H1 (cell line): ENCODE measurements at regions not wholly inside any gene's neighbourhood (a gene's known extent, or its start where the extent isn't known, plus 50 kb on each side); places are given as distances from the start of the nearest gene placed in this dataset.

Source experiments
- CTCF ChIA-PET: fragments of 300-600 bp; sonication (Branson Sonifier 250); formaldehyde crosslinking; loops from one replicate; lab custom pipeline; 2021; ENCODE audit not compliant: partially characterized antibody; lab: Charles Lee
- POLR2A ChIA-PET: fragments of 300-600 bp; sonication (Branson Sonifier 250); formaldehyde crosslinking; loops from one replicate; lab custom pipeline; 2021; ENCODE audit warnings: inconsistent platforms; ENCODE audit not compliant: partially characterized antibody; lab: Charles Lee
- DNase-seq, 2 experiments: peaks; one replicate each; pipeline versions ENCODE4 v3.0.0 to v3.0.0-alpha.2; 2010 to 2022; ENCODE audit warnings: low spot score in 2 of 2, low read depth in 1 of 2, mixed read lengths in 1 of 2
- FAIRE-seq: peaks from 2 replicates; lab custom pipeline; 2011; peaks lifted over from hg19 to GRCh38; lab: Jason Lieb, UNC
- H2AFZ ChIP-seq: 2 replicates; pipeline ENCODE4 v1.8.1; 2012; ENCODE audit warnings: low read length, inconsistent platforms
- H2AK5ac ChIP-seq: 2 replicates; pipeline ENCODE4 v1.6.1; 2013; ENCODE audit warnings: low read depth, low read length
- H2BK120ac ChIP-seq: replicated peaks from 2 replicates; pipeline ENCODE3; 2013; ENCODE audit warnings: low read depth, low read length, inconsistent platforms
- H2BK12ac ChIP-seq: 2 replicates; pipeline ENCODE4 v1.6.1; 2013; ENCODE audit warnings: low read depth, low read length
- H2BK15ac ChIP-seq: 2 replicates; pipeline ENCODE4 v1.6.1; 2013; ENCODE audit warnings: low read length
- H2BK20ac ChIP-seq: 2 replicates; pipeline ENCODE4 v1.6.1; 2013; ENCODE audit warnings: low read length
- H2BK5ac ChIP-seq: 2 replicates; pipeline ENCODE4 v1.6.1; 2013; ENCODE audit warnings: low read depth, low read length
- H3K14ac ChIP-seq: 2 replicates; pipeline ENCODE4 v1.6.1; 2013; ENCODE audit warnings: inconsistent platforms; ENCODE audit not compliant: insufficient read length
- H3K18ac ChIP-seq: 2 replicates; pipeline ENCODE4 v1.6.1; 2013; ENCODE audit warnings: low read length; ENCODE audit errors: extremely low read depth
- H3K23ac ChIP-seq: 2 replicates; pipeline ENCODE4 v1.6.1; 2013; ENCODE audit warnings: inconsistent platforms; ENCODE audit not compliant: insufficient read length
- H3K23me2 ChIP-seq: 2 replicates; pipeline ENCODE4 v1.6.1; 2013; ENCODE audit warnings: low read depth, low read length
- H3K27ac ChIP-seq: 2 replicates; pipeline ENCODE4 v1.6.1; 2011; ENCODE audit warnings: low read depth, low read length, inconsistent platforms
- H3K27me3 ChIP-seq, 4 experiments: replicated peaks in 1 of 4; 1 replicate in 1 of 4; 2 replicates in 3 of 4; pipeline versions ENCODE4 v1.6.1 to v1.8.1; 2011 to 2013; ENCODE audit warnings: low read length in 3 of 4, mild to moderate bottlenecking in 3 of 4, inconsistent platforms in 2 of 4, mixed read lengths in 2 of 4, moderate library complexity in 1 of 4; ENCODE audit not compliant: control insufficient read depth in 3 of 4, insufficient read depth in 3 of 4; ENCODE audit errors: extremely low read depth in 1 of 4
- H3K36me3 ChIP-seq, 4 experiments: 2 replicates each; pipeline versions ENCODE4 v1.6.1 to v1.8.1; 2011 to 2013; ENCODE audit warnings: mild to moderate bottlenecking in 4 of 4, low read length in 3 of 4, moderate library complexity in 2 of 4, control low read depth in 1 of 4, inconsistent platforms in 1 of 4; ENCODE audit not compliant: insufficient read depth in 4 of 4, control insufficient read depth in 2 of 4
- H3K4ac ChIP-seq: replicated peaks from 2 replicates; pipeline ENCODE3; 2013; ENCODE audit warnings: low read length, low read depth, mixed read lengths, inconsistent platforms; ENCODE audit not compliant: insufficient read length
- H3K4me1 ChIP-seq, 4 experiments: replicated peaks in 1 of 4; 1 replicate in 1 of 4; 2 replicates in 3 of 4; pipeline versions ENCODE4 v1.6.1 to v1.8.1; 2011 to 2013; ENCODE audit warnings: low read length in 3 of 4, inconsistent platforms in 2 of 4, mixed read lengths in 1 of 4; ENCODE audit not compliant: insufficient read depth in 4 of 4, control insufficient read depth in 3 of 4
- H3K4me2 ChIP-seq, 2 experiments: 2 replicates each; pipeline versions ENCODE4 v1.6.1 to v1.8.1; 2011 to 2013; ENCODE audit warnings: low read depth in 2 of 2, low read length in 2 of 2, control low read depth in 1 of 2, inconsistent platforms in 1 of 2, mild to moderate bottlenecking in 1 of 2; ENCODE audit not compliant: insufficient read depth in 1 of 2
- H3K4me3 ChIP-seq, 4 experiments: fragments of 200-600, 300-600 bp in 1 of 4; sonication (generic), shearing (Covaris generic), sonication (Bioruptor Twin) in 1 of 4; 2 replicates each; pipeline versions ENCODE4 v1.5.1 to v1.8.1; 2011 to 2016; ENCODE audit warnings: low read length in 4 of 4, low read depth in 3 of 4, control low read depth in 2 of 4, inconsistent platforms in 2 of 4, mild to moderate bottlenecking in 2 of 4, mixed read lengths in 1 of 4, moderate library complexity in 1 of 4; ENCODE audit not compliant: insufficient read depth in 2 of 4; ENCODE audit errors: extremely low read depth in 1 of 4
- H3K56ac ChIP-seq: replicated peaks from 2 replicates; pipeline ENCODE3; 2013; ENCODE audit warnings: low read depth, mild to moderate bottlenecking, mixed read lengths, low read length, inconsistent platforms; ENCODE audit not compliant: insufficient read length
- H3K79me1 ChIP-seq: 2 replicates; pipeline ENCODE4 v1.6.1; 2013; ENCODE audit warnings: low read depth, low read length, control low read depth
- H3K79me2 ChIP-seq, 2 experiments: 2 replicates each; pipeline versions ENCODE4 v1.6.1 to v1.8.1; 2012 to 2013; ENCODE audit warnings: low read length in 2 of 2, mild to moderate bottlenecking in 2 of 2, inconsistent platforms in 1 of 2; ENCODE audit not compliant: insufficient read depth in 2 of 2, control insufficient read depth in 1 of 2
- H3K9ac ChIP-seq, 4 experiments: replicated peaks in 1 of 4; 1 replicate in 1 of 4; 2 replicates in 3 of 4; pipeline versions ENCODE4 v1.6.1 to v1.8.1; 2011 to 2013; ENCODE audit warnings: low read depth in 3 of 4, low read length in 3 of 4, control low read depth in 2 of 4, mild to moderate bottlenecking in 2 of 4, moderate library complexity in 2 of 4, inconsistent platforms in 1 of 4; ENCODE audit errors: extremely low read depth in 1 of 4
- H3K9me3 ChIP-seq, 2 experiments: 2 replicates each; pipeline versions ENCODE4 v1.6.1 to v1.8.1; 2012 to 2013; ENCODE audit warnings: mild to moderate bottlenecking in 2 of 2, moderate library complexity in 2 of 2, control low read depth in 1 of 2, inconsistent platforms in 1 of 2, low read depth in 1 of 2, low read length in 1 of 2, mixed read lengths in 1 of 2; ENCODE audit not compliant: insufficient read depth in 2 of 2
- H4K20me1 ChIP-seq, 2 experiments: replicated peaks in 1 of 2; 2 replicates each; pipeline versions ENCODE3 to v1.8.1; 2011 to 2013; ENCODE audit warnings: inconsistent platforms in 2 of 2, low read length in 2 of 2, mild to moderate bottlenecking in 1 of 2; ENCODE audit not compliant: insufficient read depth in 2 of 2, control insufficient read depth in 1 of 2
- H4K5ac ChIP-seq: 2 replicates; pipeline ENCODE4 v1.6.1; 2013; ENCODE audit warnings: low read length, low read depth, mixed read lengths, inconsistent platforms; ENCODE audit not compliant: insufficient read length
- H4K8ac ChIP-seq: 2 replicates; pipeline ENCODE4 v1.8.0; 2013; ENCODE audit warnings: mild to moderate bottlenecking, moderate library complexity, low read length, inconsistent platforms; ENCODE audit not compliant: insufficient read depth; ENCODE audit errors: extremely low read depth
- H4K91ac ChIP-seq: replicated peaks from 2 replicates; pipeline ENCODE3; 2013; ENCODE audit warnings: low read length, mixed read lengths, inconsistent platforms; ENCODE audit not compliant: insufficient read length
- CREB1 ChIP-seq: IDR thresholded peaks from 2 replicates; pipeline ENCODE4 v1.6.1; 2012; ENCODE audit warnings: inconsistent platforms
- EGR1 ChIP-seq: IDR thresholded peaks from 2 replicates; pipeline ENCODE4 v1.6.1; 2011; ENCODE audit warnings: low read depth, low read length, borderline replicate concordance
- JUN ChIP-seq: IDR thresholded peaks from 2 replicates; pipeline ENCODE4 v1.6.1; 2011; ENCODE audit warnings: low read depth, mild to moderate bottlenecking, improper control_type of control experiment, low read length
- MAX ChIP-seq: IDR thresholded peaks from 2 replicates; pipeline ENCODE4 v1.6.1; 2012; ENCODE audit warnings: inconsistent platforms
- SUZ12 ChIP-seq: fragments of 200-600 bp; sonication (generic); IDR thresholded peaks from 2 replicates; pipeline ENCODE4 v1.6.1; 2012; ENCODE audit warnings: mild to moderate bottlenecking, inconsistent platforms, low read length, moderate library complexity, mixed read lengths
- TBP ChIP-seq: IDR thresholded peaks from 2 replicates; pipeline ENCODE4 v1.6.1; 2011; ENCODE audit warnings: low read depth, low read length, improper control_type of control experiment
- ZNF274 ChIP-seq: IDR thresholded peaks from 2 replicates; pipeline ENCODE4 v1.7.0; 2012; ENCODE audit warnings: low read length, borderline replicate concordance; ENCODE audit errors: extremely low read depth

- TF ChIP-seq SUZ12 (no peak), JUN (no peak), EGR1 (no peak), MAX (no peak), TBP (no peak), CREB1 (no peak), ZNF274 (no peak)
- POLR2A ChIA-PET: no interaction called here
- no peak overlapping the region for H2AFZ ChIP-seq
- H3K4ac ChIP-seq: no peak overlapping the region
- H2AK5ac ChIP-seq: no peak overlapping the region
- H4K8ac ChIP-seq: no peak overlapping the region
- H3K56ac ChIP-seq: no peak overlapping the region
- H3K18ac ChIP-seq: no peak overlapping the region
- no peak overlapping the region for H4K91ac ChIP-seq
- no peak overlapping the region for H3K27ac ChIP-seq
- no peaks in the 10 kb centered on the region for H3K23me2 ChIP-seq
- no peaks in the 10 kb centered on the region for H4K20me1 ChIP-seq
- no peak overlapping the region for H2BK20ac ChIP-seq
- no peak overlapping the region for H3K4me3 ChIP-seq
- no peak overlapping the region for H3K23ac ChIP-seq
- H2BK15ac ChIP-seq: no peak overlapping the region
- no peak overlapping the region for H4K5ac ChIP-seq
- no peaks in the 10 kb centered on the region for H3K36me3 ChIP-seq
- CTCF ChIA-PET: no interaction called here
- no peak overlapping the region for H2BK120ac ChIP-seq
- H2BK12ac ChIP-seq: no peak overlapping the region
- no peak for FAIRE-seq
- no peaks in the 10 kb centered on the region for H3K79me1 ChIP-seq
- no peaks in the 10 kb centered on the region for H3K79me2 ChIP-seq
- H2BK5ac ChIP-seq: no peak overlapping the region
- no peak for DNase-seq
- H3K4me2 ChIP-seq: no peak overlapping the region
- no peak overlapping the region for H3K14ac ChIP-seq
- no peaks in the 10 kb centered on the region for H3K27me3 ChIP-seq
- peaks cover 5 to 8% of the 10 kb centered on the region in 2 experiments; a peak in 2 of 4 replicates for H3K9me3 ChIP-seq
- no peak overlapping the region for H3K9ac ChIP-seq
- no peaks in the 10 kb centered on the region for H3K4me1 ChIP-seq
Measured at GRCh38 chr6:15924893-15925292, 204.0 kb upstream of the MYLIP start.
